ENCODE measurements at regions not wholly inside any gene's neighbourhood (a gene's known extent, or its start where the extent isn't known, plus 50 kb on each side); places are given as distances from the start of the nearest gene placed in this dataset.

DNA sequence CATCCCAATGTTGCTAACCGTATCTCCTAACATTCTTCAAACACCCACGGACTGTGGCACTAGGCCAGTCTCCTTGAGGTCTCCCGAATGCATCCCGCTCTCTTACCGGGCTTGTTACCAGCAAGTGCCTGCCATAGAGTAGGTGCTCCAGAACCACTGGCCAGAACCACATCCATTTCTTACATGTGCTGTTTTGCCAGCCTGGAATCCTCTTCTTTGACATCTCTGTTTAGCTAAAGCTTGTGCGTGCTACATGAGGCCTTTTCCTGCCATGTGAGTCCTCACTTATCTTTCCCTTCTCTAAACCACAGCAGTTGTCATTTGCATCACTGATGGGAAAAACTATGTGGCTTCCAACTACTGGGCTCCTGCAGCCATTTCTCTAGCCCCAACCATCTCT lies 397.4 kb downstream of the PCNX1 start:
- no peak for ATAC-seq (ENCODE audit: insufficient number of reproducible peaks, low FRiP score, low read depth)
- Histone ChIP-seq H3K9me3 (no peaks in the 10 kb centered on the region), H3K36me3 (no peaks in the 10 kb centered on the region), H3K4me3 (no peak overlapping the region), H3K27me3 (replicated peaks; ENCODE audit: insufficient read depth) (no peaks in the 10 kb centered on the region), H3K27ac (no peak overlapping the region), H3K4me1 (ENCODE audit: control insufficient read depth in 1 of 2, low read depth in 2 of 2) (no peaks in the 10 kb centered on the region)
- TF ChIP-seq, protein P1, sequence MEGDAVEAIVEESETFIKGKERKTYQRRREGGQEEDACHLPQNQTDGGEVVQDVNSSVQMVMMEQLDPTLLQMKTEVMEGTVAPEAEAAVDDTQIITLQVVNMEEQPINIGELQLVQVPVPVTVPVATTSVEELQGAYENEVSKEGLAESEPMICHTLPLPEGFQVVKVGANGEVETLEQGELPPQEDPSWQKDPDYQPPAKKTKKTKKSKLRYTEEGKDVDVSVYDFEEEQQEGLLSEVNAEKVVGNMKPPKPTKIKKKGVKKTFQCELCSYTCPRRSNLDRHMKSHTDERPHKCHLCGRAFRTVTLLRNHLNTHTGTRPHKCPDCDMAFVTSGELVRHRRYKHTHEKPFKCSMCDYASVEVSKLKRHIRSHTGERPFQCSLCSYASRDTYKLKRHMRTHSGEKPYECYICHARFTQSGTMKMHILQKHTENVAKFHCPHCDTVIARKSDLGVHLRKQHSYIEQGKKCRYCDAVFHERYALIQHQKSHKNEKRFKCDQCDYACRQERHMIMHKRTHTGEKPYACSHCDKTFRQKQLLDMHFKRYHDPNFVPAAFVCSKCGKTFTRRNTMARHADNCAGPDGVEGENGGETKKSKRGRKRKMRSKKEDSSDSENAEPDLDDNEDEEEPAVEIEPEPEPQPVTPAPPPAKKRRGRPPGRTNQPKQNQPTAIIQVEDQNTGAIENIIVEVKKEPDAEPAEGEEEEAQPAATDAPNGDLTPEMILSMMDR (IDR thresholded peaks at IDR 0.05): no peak
- no peak for DNase-seq (ENCODE audit: low spot score)

DNA sequence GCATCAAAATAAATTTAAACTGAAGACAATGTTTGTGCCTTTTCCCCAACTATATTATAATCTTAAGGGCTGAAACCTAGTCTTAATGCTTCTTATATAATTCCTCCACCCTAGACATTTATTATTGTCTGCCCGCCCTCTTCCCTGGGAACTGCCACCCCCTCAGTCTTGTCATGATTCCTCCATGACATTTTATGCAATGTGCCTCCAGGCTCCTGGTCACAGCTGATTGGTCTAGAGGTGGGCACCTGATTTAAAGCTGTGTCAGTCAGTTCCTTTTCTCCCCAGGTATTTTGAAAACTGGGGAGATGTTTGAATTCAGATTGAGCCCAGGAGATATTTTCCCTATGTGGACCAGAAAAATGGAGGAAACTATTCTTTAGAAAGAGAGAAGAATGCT lies 401.4 kb downstream of the PCNX1 start:
- Histone ChIP-seq H3K4me3 (no peak overlapping the region), H3K36me3 (no peaks in the 10 kb centered on the region), H3K9me3 (peaks cover 3% of the 10 kb centered on the region), H3K27ac (no peak overlapping the region), H3K4me1 (ENCODE audit: control insufficient read depth in 1 of 2, low read depth in 2 of 2) (no peaks in the 10 kb centered on the region), H3K27me3 (replicated peaks; ENCODE audit: insufficient read depth) (no peaks in the 10 kb centered on the region)
- TF ChIP-seq, protein P1 (IDR thresholded peaks at IDR 0.05): no peak
- ATAC-seq (ENCODE audit: insufficient number of reproducible peaks, low FRiP score, low read depth) (no peak), DNase-seq (ENCODE audit: low spot score) (no peak)

DNA sequence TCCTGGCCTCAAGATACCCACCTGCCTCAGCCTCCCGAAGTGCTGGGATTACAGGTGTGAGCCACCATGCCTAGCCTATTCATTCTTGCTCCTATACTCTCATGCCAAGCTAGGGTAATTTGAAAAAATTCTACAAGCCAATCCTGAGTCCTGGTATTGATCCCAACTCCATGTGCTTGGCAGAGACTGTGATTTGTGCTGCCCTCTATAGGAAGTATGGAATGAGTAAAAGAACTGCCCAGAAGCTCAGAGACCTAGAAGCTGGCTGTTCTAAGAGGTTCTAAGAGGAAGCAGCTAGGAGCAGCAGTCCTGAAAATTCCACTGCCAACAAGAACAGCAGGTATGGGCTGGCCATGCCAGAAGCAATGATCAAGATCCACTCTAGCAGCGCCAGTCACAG lies 402.5 kb downstream of the PCNX1 start:
- TF ChIP-seq, protein P1 (IDR thresholded peaks at IDR 0.05): no peak
- Histone ChIP-seq H3K4me3 (no peak overlapping the region), H3K27me3 (replicated peaks; ENCODE audit: insufficient read depth) (no peaks in the 10 kb centered on the region), H3K36me3 (no peaks in the 10 kb centered on the region), H3K27ac (no peak overlapping the region), H3K9me3 (peaks cover 3% of the 10 kb centered on the region), H3K4me1 (ENCODE audit: control insufficient read depth in 1 of 2, low read depth in 2 of 2) (no peaks in the 10 kb centered on the region)
- ATAC-seq (ENCODE audit: insufficient number of reproducible peaks, low FRiP score, low read depth) (no peak), DNase-seq (ENCODE audit: low spot score) (no peak)

DNA sequence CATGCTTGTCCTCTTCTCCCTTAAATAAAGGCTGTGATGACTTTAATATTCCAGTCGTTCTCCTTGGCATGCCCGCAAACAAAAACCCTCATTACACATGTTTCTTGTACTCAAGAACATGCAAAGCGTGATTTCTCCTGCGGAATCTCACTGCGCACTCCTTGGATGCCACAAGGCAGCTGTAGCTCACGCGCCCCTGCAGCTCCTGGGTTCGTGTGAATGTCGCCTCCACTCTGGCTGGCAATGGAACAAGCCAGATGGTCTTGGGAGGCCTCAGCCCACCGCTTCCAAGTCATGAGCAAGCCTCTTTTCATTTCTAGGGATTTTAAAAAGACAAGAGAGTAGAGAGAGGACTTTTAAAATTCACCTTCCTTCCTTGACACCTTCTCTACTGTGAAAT lies 403.8 kb downstream of the PCNX1 start:
- H3K9me3 ChIP-seq: peaks cover 3% of the 10 kb centered on the region
- no peak for ATAC-seq (ENCODE audit: insufficient number of reproducible peaks, low FRiP score, low read depth)
- no peaks in the 10 kb centered on the region for H3K36me3 ChIP-seq
- TF ChIP-seq, protein P1 (IDR thresholded peaks at IDR 0.05): no peak
- H3K4me3 ChIP-seq: no peak overlapping the region
- no peak overlapping the region for H3K27ac ChIP-seq
- no peaks in the 10 kb centered on the region for H3K27me3 ChIP-seq (replicated peaks; ENCODE audit: insufficient read depth)
- DNase-seq (ENCODE audit: low spot score): no peak
- H3K4me1 ChIP-seq (ENCODE audit: control insufficient read depth in 1 of 2, low read depth in 2 of 2): no peaks in the 10 kb centered on the region

DNA sequence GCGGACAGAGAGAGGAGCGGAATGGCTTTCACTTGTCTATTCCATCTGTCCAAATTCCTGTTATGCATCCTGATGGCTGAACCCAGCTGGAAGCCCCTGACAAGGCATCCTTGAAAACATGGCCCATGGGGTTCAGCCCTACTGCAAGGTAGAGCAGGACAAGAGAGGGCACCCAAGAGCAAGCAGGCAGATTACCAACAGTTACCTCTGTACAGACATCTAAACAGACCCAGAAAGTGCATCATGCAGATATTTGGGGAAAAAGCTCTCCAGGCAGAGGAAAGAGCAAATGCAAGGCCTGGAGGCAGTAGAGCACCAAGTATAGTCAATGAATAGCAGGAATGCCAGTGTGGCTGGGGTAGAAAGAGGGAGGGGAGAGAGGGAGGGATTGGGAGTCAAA lies 407.5 kb downstream of the PCNX1 start:
- H3K4me3 ChIP-seq: no peak overlapping the region
- no peaks in the 10 kb centered on the region for H3K36me3 ChIP-seq
- TF ChIP-seq, protein P1 (IDR thresholded peaks at IDR 0.05): no peak
- no peak for DNase-seq (ENCODE audit: low spot score)
- ATAC-seq (ENCODE audit: insufficient number of reproducible peaks, low FRiP score, low read depth): no peak
- H3K27me3 ChIP-seq (replicated peaks; ENCODE audit: insufficient read depth): no peaks in the 10 kb centered on the region
- peaks cover 3% of the 10 kb centered on the region for H3K9me3 ChIP-seq
- no peak overlapping the region for H3K27ac ChIP-seq
- H3K4me1 ChIP-seq (ENCODE audit: control insufficient read depth in 1 of 2, low read depth in 2 of 2): peaks cover 0 to 4% of the 10 kb centered on the region in 2 donors
